ENCODE measurements at regions not wholly inside any gene's neighbourhood (a gene's known extent, or its start where the extent isn't known, plus 50 kb on each side); places are given as distances from the start of the nearest gene placed in this dataset.
"Not testable (repeated sequence)": the region's sequence is repeated elsewhere in the genome, so short reads cannot be mapped to it uniquely, and the experiment has no call there.

DNA sequence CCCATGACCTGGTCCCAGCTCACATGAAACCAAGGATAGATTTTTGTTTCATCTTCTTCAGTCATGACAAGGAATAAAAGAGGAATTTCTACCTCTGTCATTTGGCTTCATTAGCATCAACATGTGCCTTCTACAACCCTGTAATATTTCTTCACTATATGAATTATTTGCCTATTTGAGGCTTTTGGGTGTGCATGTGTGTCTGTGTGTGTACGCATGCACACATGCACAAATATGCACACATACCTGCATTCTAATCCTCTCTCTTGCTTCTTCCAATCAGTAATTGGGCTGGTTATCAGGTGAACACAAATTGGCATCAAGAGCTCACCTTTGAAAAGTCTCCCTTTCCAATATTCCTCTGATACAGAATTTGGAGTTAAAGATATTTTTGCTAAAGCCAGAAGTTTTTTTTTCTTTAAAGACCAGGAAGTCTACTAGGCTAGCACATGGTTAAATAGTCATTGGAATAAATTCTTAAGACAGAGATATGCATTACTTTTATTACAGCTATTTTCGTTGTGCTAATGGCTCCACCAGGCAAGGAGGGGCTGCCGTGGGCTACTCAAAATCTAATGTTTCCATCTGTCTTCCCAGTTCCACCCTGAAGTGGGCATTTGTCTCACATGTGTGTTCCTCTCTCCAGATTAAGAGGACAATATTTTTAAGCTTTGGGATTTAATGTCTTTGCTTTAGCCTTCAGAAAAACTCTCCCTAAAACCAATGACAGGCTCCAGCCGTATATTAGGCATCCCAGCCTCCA lies 547.2 kb upstream of the CDH5 start:
- H3K4me1 Mint-ChIP-seq (ENCODE audit: low read depth), result no peaks in the 10 kb centered on the region
- no peaks in the 10 kb centered on the region for H3K27me3 Mint-ChIP-seq (ENCODE audit: low read depth)
- no peak for DNase-seq (ENCODE audit: low spot score)
- H3K9me3 Mint-ChIP-seq (ENCODE audit: low read depth), result peaks cover 8% of the 10 kb centered on the region
- TF ChIP-seq, protein P1, sequence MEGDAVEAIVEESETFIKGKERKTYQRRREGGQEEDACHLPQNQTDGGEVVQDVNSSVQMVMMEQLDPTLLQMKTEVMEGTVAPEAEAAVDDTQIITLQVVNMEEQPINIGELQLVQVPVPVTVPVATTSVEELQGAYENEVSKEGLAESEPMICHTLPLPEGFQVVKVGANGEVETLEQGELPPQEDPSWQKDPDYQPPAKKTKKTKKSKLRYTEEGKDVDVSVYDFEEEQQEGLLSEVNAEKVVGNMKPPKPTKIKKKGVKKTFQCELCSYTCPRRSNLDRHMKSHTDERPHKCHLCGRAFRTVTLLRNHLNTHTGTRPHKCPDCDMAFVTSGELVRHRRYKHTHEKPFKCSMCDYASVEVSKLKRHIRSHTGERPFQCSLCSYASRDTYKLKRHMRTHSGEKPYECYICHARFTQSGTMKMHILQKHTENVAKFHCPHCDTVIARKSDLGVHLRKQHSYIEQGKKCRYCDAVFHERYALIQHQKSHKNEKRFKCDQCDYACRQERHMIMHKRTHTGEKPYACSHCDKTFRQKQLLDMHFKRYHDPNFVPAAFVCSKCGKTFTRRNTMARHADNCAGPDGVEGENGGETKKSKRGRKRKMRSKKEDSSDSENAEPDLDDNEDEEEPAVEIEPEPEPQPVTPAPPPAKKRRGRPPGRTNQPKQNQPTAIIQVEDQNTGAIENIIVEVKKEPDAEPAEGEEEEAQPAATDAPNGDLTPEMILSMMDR (IDR thresholded peaks at IDR 0.05), result no peak
- no peak overlapping the region for H3K4me3 Mint-ChIP-seq (ENCODE audit: unreplicated experiment)
- no peak overlapping the region for H3K27ac Mint-ChIP-seq (ENCODE audit: unreplicated experiment)
- H3K36me3 Mint-ChIP-seq (ENCODE audit: low read depth), result no peaks in the 10 kb centered on the region

DNA sequence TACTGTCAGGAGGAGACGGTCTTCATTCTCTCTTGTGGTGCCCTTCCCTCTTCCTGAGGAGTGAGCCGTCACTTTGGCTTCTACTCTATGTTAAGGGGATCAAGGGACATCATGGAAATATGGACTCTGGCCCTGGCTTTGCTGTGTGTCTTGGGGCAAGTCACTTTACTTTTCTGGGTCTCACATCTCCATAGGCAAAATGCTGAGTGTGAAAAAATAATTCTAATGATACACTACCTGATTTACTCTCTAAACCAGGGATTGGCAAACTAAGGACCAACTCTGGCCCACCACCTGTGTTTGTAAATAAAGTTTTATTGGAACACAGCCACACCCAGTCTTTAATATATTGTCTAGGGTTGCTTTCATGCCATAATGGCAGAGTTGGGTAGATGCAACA lies 548.7 kb upstream of the CDH5 start:
- TF ChIP-seq, protein P1 (IDR thresholded peaks at IDR 0.05), result no peak
- H3K4me3 Mint-ChIP-seq (ENCODE audit: unreplicated experiment), result no peak overlapping the region
- no peaks in the 10 kb centered on the region for H3K4me1 Mint-ChIP-seq (ENCODE audit: low read depth)
- H3K9me3 Mint-ChIP-seq (ENCODE audit: low read depth), result peaks cover 8% of the 10 kb centered on the region
- no peak for DNase-seq (ENCODE audit: low spot score)
- no peaks in the 10 kb centered on the region for H3K36me3 Mint-ChIP-seq (ENCODE audit: low read depth)
- no peak overlapping the region for H3K27ac Mint-ChIP-seq (ENCODE audit: unreplicated experiment)
- H3K27me3 Mint-ChIP-seq (ENCODE audit: low read depth), result no peaks in the 10 kb centered on the region

DNA sequence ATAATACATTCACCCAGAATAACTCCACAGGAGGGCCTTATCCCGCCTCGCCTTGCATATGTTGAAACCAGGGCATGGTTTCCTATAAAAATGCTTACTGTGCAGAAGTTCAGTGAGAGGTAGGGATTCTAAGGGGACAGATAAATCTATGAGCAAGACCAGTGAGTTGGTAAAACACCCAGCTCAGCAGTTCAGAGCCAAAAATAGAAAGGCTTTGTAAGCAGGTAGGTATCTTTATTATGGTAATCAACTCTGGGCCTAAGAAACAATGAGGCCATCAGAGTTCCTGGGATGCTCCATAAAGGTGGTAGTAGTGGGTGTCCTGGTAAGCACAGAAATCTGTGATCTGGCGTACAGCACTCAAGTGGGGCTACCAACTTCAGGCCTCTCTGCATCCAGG lies 549.4 kb upstream of the CDH5 start:
- no peak for DNase-seq (ENCODE audit: low spot score)
- H3K27ac Mint-ChIP-seq (ENCODE audit: unreplicated experiment), result no peak overlapping the region
- TF ChIP-seq, protein P1 (IDR thresholded peaks at IDR 0.05), result no peak
- H3K4me1 Mint-ChIP-seq (ENCODE audit: low read depth), result no peaks in the 10 kb centered on the region
- H3K27me3 Mint-ChIP-seq (ENCODE audit: low read depth), result no peaks in the 10 kb centered on the region
- no peak overlapping the region for H3K4me3 Mint-ChIP-seq (ENCODE audit: unreplicated experiment)
- H3K9me3 Mint-ChIP-seq (ENCODE audit: low read depth), result peaks cover 7% of the 10 kb centered on the region
- no peaks in the 10 kb centered on the region for H3K36me3 Mint-ChIP-seq (ENCODE audit: low read depth)

DNA sequence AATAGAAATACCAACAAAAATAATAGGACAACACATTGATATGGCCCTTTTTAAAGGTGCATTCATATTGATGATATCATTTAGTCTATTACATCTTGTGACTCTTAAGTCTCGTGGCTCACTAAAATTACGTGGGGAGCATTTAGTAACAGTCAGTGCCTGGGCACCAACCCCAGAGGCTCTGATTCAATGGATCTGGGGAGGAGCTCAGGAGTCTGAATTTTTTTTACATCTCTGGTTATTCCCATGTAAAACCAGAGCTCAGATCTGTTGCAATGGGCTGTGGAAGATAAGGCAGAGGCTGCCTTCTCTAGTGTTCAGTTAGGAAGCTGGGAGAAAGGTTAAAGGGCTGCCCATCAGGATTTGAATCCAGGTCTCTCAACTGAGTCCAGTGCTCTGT lies 549.9 kb upstream of the CDH5 start:
- Mint-ChIP-seq H3K27me3 (ENCODE audit: low read depth) (no peaks in the 10 kb centered on the region), H3K36me3 (ENCODE audit: low read depth) (no peaks in the 10 kb centered on the region), H3K4me1 (ENCODE audit: low read depth) (no peaks in the 10 kb centered on the region), H3K4me3 (ENCODE audit: unreplicated experiment) (no peak overlapping the region), H3K9me3 (ENCODE audit: low read depth) (peaks cover 3% of the 10 kb centered on the region), H3K27ac (ENCODE audit: unreplicated experiment) (no peak overlapping the region)
- TF ChIP-seq, protein P1 (IDR thresholded peaks at IDR 0.05), result no peak
- no peak for DNase-seq (ENCODE audit: low spot score)

DNA sequence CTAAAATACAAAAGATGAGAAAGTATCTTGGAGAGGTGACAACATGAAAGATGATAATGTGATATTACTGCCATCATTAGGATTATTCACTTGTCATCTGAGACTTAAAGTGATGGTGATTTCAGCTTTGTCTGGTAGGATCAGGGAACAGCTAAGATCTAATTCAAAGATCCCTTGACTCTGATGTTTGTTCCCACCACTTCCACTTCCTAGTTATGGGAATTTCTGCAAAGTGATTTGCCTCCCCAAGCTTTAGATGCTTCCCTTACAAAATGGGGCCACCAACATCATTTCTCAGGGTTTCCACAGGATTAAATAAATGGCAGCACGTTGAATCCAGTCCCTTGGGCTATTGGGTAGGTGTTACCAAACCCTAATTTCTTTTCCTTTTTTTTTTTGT lies 550.8 kb upstream of the CDH5 start:
- peaks cover 3% of the 10 kb centered on the region for H3K9me3 Mint-ChIP-seq (ENCODE audit: low read depth)
- no peaks in the 10 kb centered on the region for H3K36me3 Mint-ChIP-seq (ENCODE audit: low read depth)
- H3K4me3 Mint-ChIP-seq (ENCODE audit: unreplicated experiment), result no peak overlapping the region
- no peak overlapping the region for H3K27ac Mint-ChIP-seq (ENCODE audit: unreplicated experiment)
- no peaks in the 10 kb centered on the region for H3K4me1 Mint-ChIP-seq (ENCODE audit: low read depth)
- TF ChIP-seq, protein P1 (IDR thresholded peaks at IDR 0.05), result no peak
- no peak for DNase-seq (ENCODE audit: low spot score)
- H3K27me3 Mint-ChIP-seq (ENCODE audit: low read depth), result no peaks in the 10 kb centered on the region

DNA sequence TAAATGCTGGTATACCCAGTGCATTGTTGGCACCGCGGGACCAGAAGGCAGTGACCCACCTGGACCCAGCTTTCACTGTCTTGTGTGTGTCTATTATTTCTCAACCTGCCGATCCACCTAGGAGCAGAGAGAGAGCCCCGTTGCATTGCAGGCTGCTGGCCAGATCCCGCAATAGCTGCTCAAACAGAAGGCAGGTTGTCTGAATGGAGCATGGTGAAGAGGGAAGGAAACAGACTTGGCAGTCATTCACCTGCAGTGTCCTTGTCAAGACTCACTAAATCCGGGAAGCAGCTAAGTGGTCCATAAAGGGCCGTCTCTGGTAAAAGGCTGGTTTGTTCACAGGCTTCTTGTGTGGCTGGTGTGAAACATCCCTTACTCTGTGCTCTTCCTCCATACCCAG lies 552.6 kb upstream of the CDH5 start:
- not testable (repeated sequence) for H3K27ac Mint-ChIP-seq (ENCODE audit: unreplicated experiment)

More for the DNA sequence above, 552.6 kb upstream of the CDH5 start:
- H3K9me3 Mint-ChIP-seq (ENCODE audit: low read depth); H3K4me1 Mint-ChIP-seq (ENCODE audit: low read depth); H3K36me3 Mint-ChIP-seq (ENCODE audit: low read depth); H3K4me3 Mint-ChIP-seq (ENCODE audit: unreplicated experiment); DNase-seq (ENCODE audit: low spot score); H3K27me3 Mint-ChIP-seq (ENCODE audit: low read depth): not testable (repeated sequence)
